ENCODE measurements at regions not wholly inside any gene's neighbourhood (a gene's known extent, or its start where the extent isn't known, plus 50 kb on each side); places are given as distances from the start of the nearest gene placed in this dataset.
"Not testable (repeated sequence)": the region's sequence is repeated elsewhere in the genome, so short reads cannot be mapped to it uniquely, and the experiment has no call there.

GRCh38 chr2:142290931-142291330 is 160.1 kb upstream of the LRP1B start:
- no peak for DNase-seq (ENCODE audit: extremely low read depth, low read depth, low spot score)

- no peak for DNase-seq (ENCODE audit: extremely low read depth, low read depth, low spot score)
Measured at GRCh38 chr2:142286618-142287017, 155.8 kb upstream of the LRP1B start.

- no peak for DNase-seq (ENCODE audit: extremely low read depth, low read depth, low spot score)
Measured at GRCh38 chr2:142285480-142285879, 154.7 kb upstream of the LRP1B start.

- DNase-seq (ENCODE audit: extremely low read depth, low read depth, low spot score), result not testable (repeated sequence)
Measured at GRCh38 chr2:142284336-142284735, 153.5 kb upstream of the LRP1B start.

GRCh38 chr2:142280831-142281230 is 150.0 kb upstream of the LRP1B start:
- no peak for DNase-seq (ENCODE audit: extremely low read depth, low read depth, low spot score)

- DNase-seq (ENCODE audit: extremely low read depth, low read depth, low spot score), result no peak
Measured at GRCh38 chr2:142270990-142271389, 140.2 kb upstream of the LRP1B start.

- DNase-seq (ENCODE audit: extremely low read depth, low read depth, low spot score), result no peak
Measured at GRCh38 chr2:142270291-142270690, 139.5 kb upstream of the LRP1B start.

- DNase-seq (ENCODE audit: extremely low read depth, low read depth, low spot score), result no peak
Measured at GRCh38 chr2:142259356-142259755, 128.5 kb upstream of the LRP1B start.

GRCh38 chr2:142254031-142254430 is 123.2 kb upstream of the LRP1B start:
- no peak for DNase-seq (ENCODE audit: extremely low read depth, low read depth, low spot score)

- DNase-seq (ENCODE audit: extremely low read depth, low read depth, low spot score), result no peak
Measured at GRCh38 chr2:142241016-142241415, 110.2 kb upstream of the LRP1B start.

GRCh38 chr2:142236181-142236580 is 105.4 kb upstream of the LRP1B start:
- DNase-seq (ENCODE audit: extremely low read depth, low read depth, low spot score), result no peak

GRCh38 chr2:142234741-142235140 is 103.9 kb upstream of the LRP1B start:
- DNase-seq (ENCODE audit: extremely low read depth, low read depth, low spot score), result no peak

GRCh38 chr2:142223309-142223708 is 92.5 kb upstream of the LRP1B start:
- no peak for DNase-seq (ENCODE audit: extremely low read depth, low read depth, low spot score)

GRCh38 chr2:142222715-142223114 is 91.9 kb upstream of the LRP1B start:
- no peak for DNase-seq (ENCODE audit: extremely low read depth, low read depth, low spot score)

- no peak for DNase-seq (ENCODE audit: extremely low read depth, low read depth, low spot score)
Measured at GRCh38 chr2:142220901-142221300, 90.1 kb upstream of the LRP1B start.

- DNase-seq (ENCODE audit: extremely low read depth, low read depth, low spot score), result no peak
Measured at GRCh38 chr2:142220239-142220638, 89.4 kb upstream of the LRP1B start.

GRCh38 chr2:142218471-142218870 is 87.7 kb upstream of the LRP1B start:
- no peak for DNase-seq (ENCODE audit: extremely low read depth, low read depth, low spot score)

GRCh38 chr2:142217804-142218203 is 87.0 kb upstream of the LRP1B start:
- no peak for DNase-seq (ENCODE audit: extremely low read depth, low read depth, low spot score)

GRCh38 chr2:142200062-142200461 is 69.2 kb upstream of the LRP1B start:
- no peak for DNase-seq (ENCODE audit: extremely low read depth, low read depth, low spot score)

- DNase-seq (ENCODE audit: extremely low read depth, low read depth, low spot score), result no peak
Measured at GRCh38 chr2:142199073-142199472, 68.3 kb upstream of the LRP1B start.

GRCh38 chr2:142190805-142191204 is 60.0 kb upstream of the LRP1B start:
- DNase-seq (ENCODE audit: extremely low read depth, low read depth, low spot score), result peak; percentile 67

GRCh38 chr2:142189501-142189900 is 58.7 kb upstream of the LRP1B start:
- DNase-seq (ENCODE audit: extremely low read depth, low read depth, low spot score), result no peak

GRCh38 chr2:142188562-142188961 is 57.7 kb upstream of the LRP1B start:
- DNase-seq (ENCODE audit: extremely low read depth, low read depth, low spot score), result no peak

All from glomerular endothelial cell (primary cell).